Parathyroid adenoma (tissue), 2 donors: ENCODE measurements at regions not wholly inside any gene's neighbourhood (a gene's known extent, or its start where the extent isn't known, plus 50 kb on each side); places are given as distances from the start of the nearest gene placed in this dataset.

Experiments
- H2AFZ ChIP-seq: fragments of 300-600 bp; sonication (generic); one replicate; pipeline ENCODE4 v1.7.0; 2017; ENCODE audit warnings: antibody characterized with exemption, mild to moderate bottlenecking
- H3K27ac ChIP-seq: fragments of 300-600 bp; sonication (generic); one replicate; pipeline ENCODE4 v1.7.0; 2017
- H3K27me3 ChIP-seq: fragments of 300-600 bp; sonication (generic); one replicate; pipeline ENCODE4 v1.7.0; 2017; ENCODE audit warnings: low read length; ENCODE audit not compliant: control insufficient read depth, insufficient read depth
- H3K36me3 ChIP-seq: fragments of 300-600 bp; sonication (generic); one replicate; pipeline ENCODE4 v1.7.0; 2017; ENCODE audit warnings: low read length; ENCODE audit not compliant: control insufficient read depth, insufficient read depth
- H3K4me1 ChIP-seq: fragments of 300-600 bp; sonication (generic); one replicate; pipeline ENCODE4 v1.7.0; 2017; ENCODE audit warnings: control low read depth
- H3K4me2 ChIP-seq: fragments of 300-600 bp; sonication (generic); one replicate; pipeline ENCODE4 v1.7.0; 2017; ENCODE audit warnings: low read length
- H3K4me3 ChIP-seq: fragments of 300-600 bp; sonication (generic); one replicate; pipeline ENCODE4 v1.7.0; 2017; ENCODE audit warnings: low read depth, low read length
- H3K79me2 ChIP-seq: fragments of 300-600 bp; sonication (generic); one replicate; pipeline ENCODE4 v1.7.0; 2017; ENCODE audit warnings: control low read depth
- H3K9ac ChIP-seq: fragments of 300-600 bp; sonication (generic); one replicate; pipeline ENCODE4 v1.7.0; 2017; ENCODE audit warnings: mild to moderate bottlenecking
- H3K9me3 ChIP-seq: fragments of 300-600 bp; sonication (generic); one replicate; pipeline ENCODE4 v1.7.0; 2017; ENCODE audit warnings: low read length; ENCODE audit not compliant: control insufficient read depth
- TF ChIP-seq, protein P1 (sequence below): fragments of 300-600 bp; sonication (generic); IDR thresholded peaks from one replicate; pipeline ENCODE4 v1.7.0; 2017; ENCODE audit warnings: antibody characterized with exemption, mild to moderate bottlenecking
- donor health status: primary hyperparathyroidism.

DNA sequence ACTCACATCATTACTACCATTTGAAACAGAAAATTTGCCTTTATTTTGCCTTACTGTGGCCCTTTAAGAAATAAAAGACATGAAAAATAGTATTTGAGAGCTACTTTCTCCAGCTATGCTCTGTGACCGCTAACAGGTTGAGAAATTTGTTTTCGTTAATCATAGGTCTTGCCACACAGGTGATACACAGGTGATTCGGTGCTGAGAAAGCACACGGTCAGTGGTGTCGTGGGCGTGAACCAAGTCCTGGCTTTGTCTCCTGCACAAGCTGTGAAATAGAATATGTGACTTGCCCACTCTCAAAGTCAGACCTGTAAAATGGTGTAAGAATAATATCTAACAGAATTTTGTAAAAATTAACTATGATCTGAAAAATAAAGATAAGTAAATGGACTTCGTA lies 155.3 kb upstream of the SLC39A10 start:
- Histone ChIP-seq H3K9me3 (no peaks in the 10 kb centered on the region), H3K9ac (no peak overlapping the region), H3K4me2 (no peak overlapping the region), H3K27ac (no peak overlapping the region), H3K79me2 (no peaks in the 10 kb centered on the region), H3K36me3 (no peaks in the 10 kb centered on the region), H2AFZ (no peak overlapping the region), H3K4me3 (no peak overlapping the region), H3K27me3 (no peaks in the 10 kb centered on the region), H3K4me1 (no peaks in the 10 kb centered on the region)
- TF ChIP-seq, protein P1, sequence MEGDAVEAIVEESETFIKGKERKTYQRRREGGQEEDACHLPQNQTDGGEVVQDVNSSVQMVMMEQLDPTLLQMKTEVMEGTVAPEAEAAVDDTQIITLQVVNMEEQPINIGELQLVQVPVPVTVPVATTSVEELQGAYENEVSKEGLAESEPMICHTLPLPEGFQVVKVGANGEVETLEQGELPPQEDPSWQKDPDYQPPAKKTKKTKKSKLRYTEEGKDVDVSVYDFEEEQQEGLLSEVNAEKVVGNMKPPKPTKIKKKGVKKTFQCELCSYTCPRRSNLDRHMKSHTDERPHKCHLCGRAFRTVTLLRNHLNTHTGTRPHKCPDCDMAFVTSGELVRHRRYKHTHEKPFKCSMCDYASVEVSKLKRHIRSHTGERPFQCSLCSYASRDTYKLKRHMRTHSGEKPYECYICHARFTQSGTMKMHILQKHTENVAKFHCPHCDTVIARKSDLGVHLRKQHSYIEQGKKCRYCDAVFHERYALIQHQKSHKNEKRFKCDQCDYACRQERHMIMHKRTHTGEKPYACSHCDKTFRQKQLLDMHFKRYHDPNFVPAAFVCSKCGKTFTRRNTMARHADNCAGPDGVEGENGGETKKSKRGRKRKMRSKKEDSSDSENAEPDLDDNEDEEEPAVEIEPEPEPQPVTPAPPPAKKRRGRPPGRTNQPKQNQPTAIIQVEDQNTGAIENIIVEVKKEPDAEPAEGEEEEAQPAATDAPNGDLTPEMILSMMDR = no peak

DNA sequence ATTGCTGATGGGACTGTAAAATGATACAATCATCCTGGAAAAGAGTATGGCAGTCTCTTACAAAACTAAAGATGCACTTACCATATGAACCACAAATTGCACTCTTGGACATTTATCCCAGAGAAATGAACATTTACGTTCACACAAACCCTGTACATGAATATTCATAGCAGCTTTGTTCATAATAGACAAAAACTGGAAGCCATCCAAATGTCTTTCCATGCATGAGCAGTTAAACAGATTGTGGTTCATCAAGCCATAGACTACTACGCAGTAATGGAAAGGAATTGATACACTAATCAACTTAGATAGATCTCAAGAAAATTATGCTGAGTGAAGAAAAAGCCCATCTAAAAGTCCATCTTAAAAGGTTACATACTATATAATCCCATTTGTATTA lies 156.1 kb upstream of the SLC39A10 start:
- no peak overlapping the region for H3K27ac ChIP-seq
- H3K79me2 ChIP-seq = no peaks in the 10 kb centered on the region
- no peak overlapping the region for H3K4me3 ChIP-seq
- no peak overlapping the region for H2AFZ ChIP-seq
- no peak overlapping the region for H3K9ac ChIP-seq
- TF ChIP-seq, protein P1 = no peak
- no peak overlapping the region for H3K4me2 ChIP-seq
- H3K27me3 ChIP-seq = no peaks in the 10 kb centered on the region
- H3K9me3 ChIP-seq = no peaks in the 10 kb centered on the region
- no peaks in the 10 kb centered on the region for H3K4me1 ChIP-seq
- H3K36me3 ChIP-seq = no peaks in the 10 kb centered on the region

DNA sequence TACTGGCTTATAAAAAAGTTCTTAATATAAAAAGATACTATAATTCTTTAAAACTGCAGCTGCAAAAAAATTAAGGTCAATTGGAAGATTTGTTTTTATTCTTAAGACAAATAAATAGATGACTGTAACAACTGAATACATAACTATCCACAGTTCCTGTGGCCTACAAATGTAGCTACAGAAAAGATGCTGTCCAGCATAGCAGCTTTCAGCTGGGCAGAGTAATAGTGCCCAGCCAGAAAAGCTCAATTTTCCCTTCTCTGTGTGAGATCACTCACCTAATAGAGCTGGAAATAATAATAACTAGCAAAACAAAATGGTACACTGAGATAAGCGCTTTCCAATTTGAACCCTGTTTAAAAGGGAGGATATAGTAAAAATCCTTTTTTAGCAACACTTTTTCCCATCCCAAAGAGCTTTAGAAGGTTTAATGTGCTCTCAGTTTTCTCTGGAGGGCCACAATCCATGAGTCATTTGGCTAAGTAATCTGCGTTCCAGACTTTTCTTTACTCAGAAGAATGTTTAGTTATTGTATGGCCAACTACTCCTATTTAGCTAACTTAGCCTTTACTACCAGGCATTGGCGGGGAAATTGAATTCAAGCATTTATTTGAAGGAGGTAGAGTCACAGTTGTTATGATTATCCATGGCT lies 158.1 kb upstream of the SLC39A10 start:
- TF ChIP-seq, protein P1 = no peak
- Histone ChIP-seq H3K4me3 (no peak overlapping the region), H2AFZ (no peak overlapping the region), H3K9ac (no peak overlapping the region), H3K4me1 (no peaks in the 10 kb centered on the region), H3K27ac (no peak overlapping the region), H3K36me3 (no peaks in the 10 kb centered on the region), H3K4me2 (no peak overlapping the region), H3K79me2 (no peaks in the 10 kb centered on the region), H3K9me3 (no peaks in the 10 kb centered on the region), H3K27me3 (no peaks in the 10 kb centered on the region)

DNA sequence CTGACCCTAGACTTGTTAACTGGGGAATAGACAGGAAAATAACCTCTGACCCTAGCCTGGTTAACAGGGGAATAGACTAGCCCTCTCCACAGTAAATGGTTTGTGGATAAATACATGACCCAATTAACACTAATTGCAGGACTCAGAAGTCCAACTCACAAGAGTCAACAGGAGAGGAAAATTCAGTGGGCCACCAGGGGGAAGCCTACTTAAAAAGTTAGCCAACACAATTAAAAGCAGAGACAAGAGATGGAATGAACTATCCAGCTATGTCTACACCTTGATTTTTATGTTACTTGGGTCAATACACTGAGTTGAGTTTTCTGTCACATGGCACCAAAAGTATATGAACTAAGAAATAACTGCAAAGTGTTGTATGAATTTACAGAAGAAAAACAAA lies 158.8 kb upstream of the SLC39A10 start:
- Histone ChIP-seq H3K79me2 (no peaks in the 10 kb centered on the region), H3K9me3 (no peaks in the 10 kb centered on the region), H3K27ac (no peak overlapping the region), H3K36me3 (no peaks in the 10 kb centered on the region), H3K4me2 (no peak overlapping the region), H3K27me3 (no peaks in the 10 kb centered on the region), H3K4me3 (no peak overlapping the region), H2AFZ (no peak overlapping the region), H3K4me1 (no peaks in the 10 kb centered on the region), H3K9ac (no peak overlapping the region)
- TF ChIP-seq, protein P1 = no peak

DNA sequence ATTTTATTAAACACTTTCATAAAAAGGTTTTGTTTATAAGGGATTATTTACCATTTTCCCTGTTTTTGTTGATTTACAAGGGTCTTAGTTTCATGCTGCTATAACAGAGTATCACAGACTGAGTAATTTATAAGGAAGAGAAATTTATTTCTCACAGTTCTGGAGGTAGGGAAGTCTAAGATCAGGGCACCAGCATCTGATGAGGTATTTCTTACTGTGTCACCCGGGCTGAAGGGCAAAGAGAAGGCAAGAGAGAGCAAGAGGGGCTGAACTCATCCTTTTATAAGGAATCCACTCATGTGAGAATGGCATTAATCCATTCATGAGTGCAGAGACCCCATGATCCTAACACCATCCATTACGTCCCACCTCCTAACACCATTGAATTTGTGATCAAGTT lies 160.0 kb upstream of the SLC39A10 start:
- no peaks in the 10 kb centered on the region for H3K4me1 ChIP-seq
- no peak overlapping the region for H3K4me2 ChIP-seq
- H3K9ac ChIP-seq = no peak overlapping the region
- TF ChIP-seq, protein P1 = no peak
- H3K79me2 ChIP-seq = no peaks in the 10 kb centered on the region
- H3K36me3 ChIP-seq = no peaks in the 10 kb centered on the region
- H3K27me3 ChIP-seq = no peaks in the 10 kb centered on the region
- no peak overlapping the region for H3K4me3 ChIP-seq
- H2AFZ ChIP-seq = no peak overlapping the region
- no peaks in the 10 kb centered on the region for H3K9me3 ChIP-seq
- no peak overlapping the region for H3K27ac ChIP-seq
